MM.1S (cell line): ENCODE measurements at regions not wholly inside any gene's neighbourhood (a gene's known extent, or its start where the extent isn't known, plus 50 kb on each side); places are given as distances from the start of the nearest gene placed in this dataset.

ENCODE experiments used
- EZH2 ChIP-seq: fragments of 300-600 bp; sonication (generic); optimal IDR thresholded peaks from 2 replicates; pipeline ENCODE3; 2017; ENCODE audit warnings: low read depth, mild to moderate bottlenecking, antibody characterized with exemption, low read length, mixed read lengths
- EZH2phosphoT487 ChIP-seq: fragments of 300-600 bp; sonication (generic); IDR thresholded peaks from 2 replicates; pipeline ENCODE4 v1.6.1; 2018; ENCODE audit warnings: antibody characterized with exemption, low read length
- TF ChIP-seq, protein P1 (sequence below): fragments of 300-600 bp; sonication (generic); IDR thresholded peaks from 2 replicates; pipeline ENCODE4 v1.5.1; 2016; ENCODE audit warnings: antibody characterized with exemption, low read length, mixed read lengths

- TF ChIP-seq, protein P1, sequence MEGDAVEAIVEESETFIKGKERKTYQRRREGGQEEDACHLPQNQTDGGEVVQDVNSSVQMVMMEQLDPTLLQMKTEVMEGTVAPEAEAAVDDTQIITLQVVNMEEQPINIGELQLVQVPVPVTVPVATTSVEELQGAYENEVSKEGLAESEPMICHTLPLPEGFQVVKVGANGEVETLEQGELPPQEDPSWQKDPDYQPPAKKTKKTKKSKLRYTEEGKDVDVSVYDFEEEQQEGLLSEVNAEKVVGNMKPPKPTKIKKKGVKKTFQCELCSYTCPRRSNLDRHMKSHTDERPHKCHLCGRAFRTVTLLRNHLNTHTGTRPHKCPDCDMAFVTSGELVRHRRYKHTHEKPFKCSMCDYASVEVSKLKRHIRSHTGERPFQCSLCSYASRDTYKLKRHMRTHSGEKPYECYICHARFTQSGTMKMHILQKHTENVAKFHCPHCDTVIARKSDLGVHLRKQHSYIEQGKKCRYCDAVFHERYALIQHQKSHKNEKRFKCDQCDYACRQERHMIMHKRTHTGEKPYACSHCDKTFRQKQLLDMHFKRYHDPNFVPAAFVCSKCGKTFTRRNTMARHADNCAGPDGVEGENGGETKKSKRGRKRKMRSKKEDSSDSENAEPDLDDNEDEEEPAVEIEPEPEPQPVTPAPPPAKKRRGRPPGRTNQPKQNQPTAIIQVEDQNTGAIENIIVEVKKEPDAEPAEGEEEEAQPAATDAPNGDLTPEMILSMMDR = no peak
- no peak for TF ChIP-seq EZH2phosphoT487
- TF ChIP-seq EZH2 = no peak
Measured at GRCh38 chr13:39941911-39942551, 286.6 kb downstream of the COG6 start.
